ENCODE measurements at regions not wholly inside any gene's neighbourhood (a gene's known extent, or its start where the extent isn't known, plus 50 kb on each side); places are given as distances from the start of the nearest gene placed in this dataset.

GRCh38 chr14:30798961-30799360 is 75.4 kb upstream of the COCH start:
- no TSS peak for BruUV-seq (replicated peaks)
- Histone ChIP-seq H3K14ac (replicated peaks; ENCODE audit: low read depth, low read length) (no peak overlapping the region), H3K56ac (ENCODE audit: extremely low read depth, insufficient read depth, low read length) (no peak overlapping the region), H3K23ac (ENCODE audit: low read depth, low read length) (no peak overlapping the region), H2BK120ac (ENCODE audit: low read depth, low read length) (no peak overlapping the region), H2BK15ac (ENCODE audit: low read depth, low read length) (no peak overlapping the region), H3K4me2 (ENCODE audit: low read depth, low read length) (no peak overlapping the region), H3K4me3 (ENCODE audit: insufficient read depth, low read depth, low read length) (no peak overlapping the region), H4K20me1 (ENCODE audit: insufficient read depth, low read length) (no peaks in the 10 kb centered on the region), H3K36me3 (ENCODE audit: control insufficient read depth, insufficient read depth, low read length) (no peaks in the 10 kb centered on the region), H3K4ac (ENCODE audit: low read depth, low read length) (no peak overlapping the region), H2AK5ac (ENCODE audit: low read depth, low read length) (no peak overlapping the region), H3K9me1 (ENCODE audit: insufficient read depth, low read length) (no peaks in the 10 kb centered on the region), H2AK9ac (replicated peaks; ENCODE audit: low read depth, low read length, poor library complexity) (no peak overlapping the region), H3K4me1 (ENCODE audit: control insufficient read depth, insufficient read depth, low read length) (no peaks in the 10 kb centered on the region), H3K9me3 (ENCODE audit: control insufficient read depth, insufficient read depth, low read length) (no peaks in the 10 kb centered on the region), H4K5ac (ENCODE audit: low read depth, low read length) (no peak overlapping the region), H3K18ac (ENCODE audit: low read depth, low read length) (no peak overlapping the region), H2AFZ (replicated peaks; ENCODE audit: low read length, poor library complexity) (no peak overlapping the region), H3K27ac (ENCODE audit: insufficient read depth, low read length) (no peak overlapping the region), H2BK5ac (ENCODE audit: low read depth, low read length, poor library complexity, severe bottlenecking) (no peak overlapping the region), H4K8ac (ENCODE audit: low read depth in 2 of 2, low read length in 2 of 2) (no peak overlapping the region), H2BK20ac (ENCODE audit: low read depth, low read length) (no peak overlapping the region), H4K91ac (ENCODE audit: insufficient read depth, low read depth, low read length) (no peak overlapping the region), H3K27me3 (ENCODE audit: control insufficient read depth, insufficient read depth, low read length) (peaks cover 5% of the 10 kb centered on the region; the same call in 1 of the 2 replicates), H3K79me1 (ENCODE audit: low read depth in 1 of 2, low read length in 2 of 2) (no peaks in the 10 kb centered on the region), H3K9ac (ENCODE audit: low read depth, low read length) (no peak overlapping the region)
- dilution Hi-C loops (cut with HindIII; ENCODE audit: low sequenced_read_pairs, unreplicated experiment), result no loop called here
- POLR2A ChIA-PET (ENCODE audit: unreplicated experiment), result no interaction called here
- WGBS, 2 experiments (ENCODE audit: extremely low coverage in 2 of 2, insufficient read length in 1 of 2), result no CpG with 5 or more reads among the region's 2 CpGs
- TF ChIP-seq CHD1 (IDR thresholded peaks at IDR 0.05; ENCODE audit: low read depth, low read length), result no peak
- DNase-seq, result no peak
- intact Hi-C loops (cut with micrococcal nuclease), result loop anchor here (5.0 kb wide), 1 partner anchor 47 kb away; no protein-coding TSS in a partner anchor
- in situ Hi-C loops (cut with MboI; ENCODE audit: low sequenced_read_pairs), result no loop called here
- CTCF ChIA-PET, result no interaction called here
- ATAC-seq (ENCODE audit: low read depth), result no peak

Data from IMR-90 (cell line).